Nephron progenitor cell (in vitro differentiated cells): ENCODE measurements at regions not wholly inside any gene's neighbourhood (a gene's known extent, or its start where the extent isn't known, plus 50 kb on each side); places are given as distances from the start of the nearest gene placed in this dataset.

Experiments
- DNase-seq: peaks from one replicate; pipeline ENCODE4 v3.0.0; 2021
- H3K27ac Mint-ChIP-seq: 2 replicates; pipeline ENCODE4 v1.8.0; 2021; ENCODE audit warnings: mild to moderate bottlenecking, moderate library complexity, mixed read lengths
- H3K27me3 Mint-ChIP-seq: 2 replicates; pipeline ENCODE4 v1.8.0; 2021; ENCODE audit warnings: mild to moderate bottlenecking, low read depth, mixed read lengths; ENCODE audit not compliant: poor library complexity
- H3K36me3 Mint-ChIP-seq: 2 replicates; pipeline ENCODE4 v1.8.0; 2021; ENCODE audit warnings: low read depth, mixed read lengths
- H3K4me1 Mint-ChIP-seq: 2 replicates; pipeline ENCODE4 v1.8.0; 2021; ENCODE audit warnings: mixed read lengths
- H3K4me3 Mint-ChIP-seq: 2 replicates; pipeline ENCODE4 v1.8.0; 2021; ENCODE audit warnings: mild to moderate bottlenecking, moderate library complexity, mixed read lengths
- H3K9me3 Mint-ChIP-seq: 2 replicates; pipeline ENCODE4 v1.8.0; 2021; ENCODE audit warnings: mild to moderate bottlenecking, moderate library complexity, mixed read lengths
- TF ChIP-seq, protein P1 (sequence below): fragments of 200-600 bp; sonication (generic); IDR thresholded peaks from 2 replicates; pipeline ENCODE4 v1.5.0; 2021; ENCODE audit warnings: antibody characterized with exemption

DNA sequence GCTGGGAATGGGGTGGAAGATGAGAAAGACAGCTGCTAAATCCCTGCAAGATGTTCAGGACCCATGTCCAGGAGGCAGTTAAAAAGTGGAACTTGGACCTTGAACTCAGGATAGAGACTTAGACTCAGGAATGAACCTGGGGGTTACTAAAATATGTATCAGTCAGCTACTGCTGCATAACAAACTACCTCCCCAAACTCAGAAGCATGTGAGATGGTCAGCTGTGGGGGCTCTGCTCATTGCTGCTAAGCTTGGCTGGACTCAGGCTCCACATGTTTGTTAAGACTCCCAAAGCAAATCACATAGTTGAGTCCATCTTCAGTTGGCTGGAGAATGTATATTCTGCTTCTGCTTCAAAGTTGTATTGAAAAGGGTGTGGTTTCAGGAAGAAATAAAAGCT is 61.4 kb upstream of the COPS8 start:
- Mint-ChIP-seq H3K9me3 (peaks cover 18% of the 10 kb centered on the region), H3K4me1 (no peaks in the 10 kb centered on the region), H3K4me3 (no peak overlapping the region), H3K36me3 (peaks cover 13% of the 10 kb centered on the region), H3K27me3 (peaks cover 4% of the 10 kb centered on the region), H3K27ac (no peak overlapping the region)
- no peak for DNase-seq
- TF ChIP-seq, protein P1, sequence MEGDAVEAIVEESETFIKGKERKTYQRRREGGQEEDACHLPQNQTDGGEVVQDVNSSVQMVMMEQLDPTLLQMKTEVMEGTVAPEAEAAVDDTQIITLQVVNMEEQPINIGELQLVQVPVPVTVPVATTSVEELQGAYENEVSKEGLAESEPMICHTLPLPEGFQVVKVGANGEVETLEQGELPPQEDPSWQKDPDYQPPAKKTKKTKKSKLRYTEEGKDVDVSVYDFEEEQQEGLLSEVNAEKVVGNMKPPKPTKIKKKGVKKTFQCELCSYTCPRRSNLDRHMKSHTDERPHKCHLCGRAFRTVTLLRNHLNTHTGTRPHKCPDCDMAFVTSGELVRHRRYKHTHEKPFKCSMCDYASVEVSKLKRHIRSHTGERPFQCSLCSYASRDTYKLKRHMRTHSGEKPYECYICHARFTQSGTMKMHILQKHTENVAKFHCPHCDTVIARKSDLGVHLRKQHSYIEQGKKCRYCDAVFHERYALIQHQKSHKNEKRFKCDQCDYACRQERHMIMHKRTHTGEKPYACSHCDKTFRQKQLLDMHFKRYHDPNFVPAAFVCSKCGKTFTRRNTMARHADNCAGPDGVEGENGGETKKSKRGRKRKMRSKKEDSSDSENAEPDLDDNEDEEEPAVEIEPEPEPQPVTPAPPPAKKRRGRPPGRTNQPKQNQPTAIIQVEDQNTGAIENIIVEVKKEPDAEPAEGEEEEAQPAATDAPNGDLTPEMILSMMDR, result no peak

DNA sequence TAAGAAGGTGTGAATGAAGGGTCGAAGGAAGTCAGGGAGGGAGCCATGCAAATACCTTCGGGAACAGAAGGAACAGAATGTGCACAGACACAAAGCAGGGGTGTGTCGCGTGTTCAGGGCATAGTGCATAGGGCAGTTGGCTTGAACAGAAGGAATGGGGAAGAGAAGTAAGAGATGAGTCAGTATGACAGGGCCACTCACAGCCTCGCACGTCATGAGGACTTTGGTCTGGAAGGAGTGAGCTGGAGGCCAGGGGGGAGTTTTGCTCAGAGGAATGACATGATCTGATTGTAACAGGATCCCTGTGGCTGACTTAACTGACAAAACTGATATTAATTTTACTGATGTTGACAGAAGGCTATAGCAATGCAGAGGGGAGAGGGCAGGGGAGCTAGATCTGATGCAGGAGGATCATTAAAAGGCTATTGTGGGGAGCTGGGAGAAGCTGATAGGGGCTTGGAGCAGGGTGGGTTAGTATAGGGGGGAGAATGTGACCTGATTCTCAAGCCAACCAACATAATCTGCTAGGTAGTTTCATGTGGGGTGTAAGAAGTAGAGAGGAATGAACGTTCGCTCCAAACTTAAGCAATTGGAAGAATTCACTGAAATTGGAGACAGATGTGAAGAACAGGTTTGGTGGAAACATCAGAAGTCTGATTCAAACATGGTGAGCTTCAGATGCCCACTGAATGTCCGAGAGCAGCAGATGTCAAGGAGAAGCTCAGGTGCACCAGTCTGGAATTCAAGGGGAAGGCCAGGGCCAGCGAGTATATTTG is 60.4 kb upstream of the COPS8 start:
- no peak overlapping the region for H3K27ac Mint-ChIP-seq
- H3K9me3 Mint-ChIP-seq, result peaks cover 18% of the 10 kb centered on the region
- H3K4me1 Mint-ChIP-seq, result no peaks in the 10 kb centered on the region
- no peaks in the 10 kb centered on the region for H3K27me3 Mint-ChIP-seq
- H3K36me3 Mint-ChIP-seq, result peaks cover 13% of the 10 kb centered on the region
- TF ChIP-seq, protein P1, result no peak
- DNase-seq, result no peak
- no peak overlapping the region for H3K4me3 Mint-ChIP-seq

DNA sequence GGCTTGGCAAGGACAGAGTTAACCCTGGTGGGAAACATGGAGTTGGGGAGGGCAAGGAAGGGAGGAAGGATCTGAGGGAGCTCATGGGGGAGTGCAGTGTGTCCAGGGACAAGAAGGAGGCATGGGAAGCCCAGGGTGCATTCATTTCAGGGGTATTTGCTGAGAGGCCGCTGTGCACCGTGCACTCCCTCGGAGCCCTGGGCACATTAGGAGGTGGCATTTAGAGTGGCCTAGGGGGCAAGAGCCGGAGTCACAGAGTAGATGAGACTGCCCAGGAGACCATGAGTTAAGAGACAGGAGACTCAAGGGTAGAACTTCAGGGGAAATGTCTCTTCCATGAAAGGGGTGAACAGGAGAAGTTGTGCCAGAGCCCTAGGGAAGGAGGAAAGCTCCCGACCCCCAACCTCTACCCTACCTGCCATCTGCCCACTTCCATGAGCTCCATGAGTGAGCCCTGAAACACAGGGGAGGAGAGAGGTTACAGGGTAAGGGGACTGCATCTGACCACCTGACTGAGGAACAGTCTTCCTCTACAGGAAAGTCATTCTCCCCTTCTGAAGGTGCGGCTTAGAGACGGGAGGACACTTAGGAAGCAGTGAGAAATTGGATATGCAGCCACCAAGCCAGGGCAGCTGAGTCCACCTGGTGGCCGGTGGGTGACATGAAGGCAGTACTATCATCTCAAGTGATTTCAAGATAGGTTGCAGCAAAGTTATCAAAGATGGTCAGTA is 58.5 kb upstream of the COPS8 start:
- no peaks in the 10 kb centered on the region for H3K4me1 Mint-ChIP-seq
- peak; percentile 74 for DNase-seq
- H3K9me3 Mint-ChIP-seq, result peaks cover 18% of the 10 kb centered on the region
- peaks cover 13% of the 10 kb centered on the region for H3K36me3 Mint-ChIP-seq
- H3K27me3 Mint-ChIP-seq, result no peaks in the 10 kb centered on the region
- no peak overlapping the region for H3K27ac Mint-ChIP-seq
- H3K4me3 Mint-ChIP-seq, result no peak overlapping the region
- TF ChIP-seq, protein P1, result peak; percentile 92

DNA sequence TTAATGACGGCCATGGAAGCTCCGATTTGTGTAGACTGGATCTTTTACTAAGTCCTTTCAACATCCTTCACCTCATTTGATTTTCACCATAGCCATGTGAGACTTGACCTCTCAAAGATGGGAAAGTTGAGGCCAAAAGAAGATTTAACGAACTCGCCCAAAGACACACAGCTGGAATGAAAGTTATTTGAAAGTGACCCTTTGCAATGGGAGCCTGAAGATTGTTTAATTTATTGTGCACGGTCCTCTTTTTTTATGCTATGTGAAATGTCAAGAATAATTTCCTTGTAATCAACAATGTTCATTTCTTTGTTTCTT is 58.0 kb upstream of the COPS8 start:
- peaks cover 15% of the 10 kb centered on the region for H3K9me3 Mint-ChIP-seq
- TF ChIP-seq, protein P1, result no peak
- no peaks in the 10 kb centered on the region for H3K4me1 Mint-ChIP-seq
- H3K27me3 Mint-ChIP-seq, result no peaks in the 10 kb centered on the region
- no peak overlapping the region for H3K27ac Mint-ChIP-seq
- H3K36me3 Mint-ChIP-seq, result peaks cover 13% of the 10 kb centered on the region
- no peak overlapping the region for H3K4me3 Mint-ChIP-seq
- DNase-seq, result no peak

DNA sequence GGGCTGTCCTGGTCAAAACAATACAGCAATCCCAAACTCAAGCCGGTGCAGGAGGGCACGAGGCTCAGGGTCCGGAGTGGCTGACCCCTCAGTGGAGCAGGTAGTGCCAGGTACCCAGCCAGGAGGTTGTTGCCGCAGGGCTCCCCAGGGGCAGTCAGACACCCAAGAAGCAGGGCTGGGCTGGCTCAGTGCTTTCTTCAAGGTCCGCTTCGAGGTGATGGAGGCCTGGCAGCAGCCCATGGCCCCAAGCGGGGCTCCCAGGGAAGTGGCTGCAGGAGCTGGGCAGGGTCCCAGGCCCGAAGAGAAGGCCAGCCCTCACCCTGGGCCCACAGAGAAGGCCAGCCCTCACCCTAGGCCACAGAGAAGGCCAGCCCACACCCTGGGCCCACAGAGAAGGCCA is 55.3 kb upstream of the COPS8 start:
- Mint-ChIP-seq H3K4me1 (peaks cover 3% of the 10 kb centered on the region), H3K4me3 (no peak overlapping the region), H3K36me3 (no peaks in the 10 kb centered on the region), H3K27me3 (peaks cover 3% of the 10 kb centered on the region), H3K27ac (no peak overlapping the region), H3K9me3 (peaks cover 7% of the 10 kb centered on the region)
- no peak for DNase-seq
- TF ChIP-seq, protein P1, result no peak
